ENCODE measurements at regions not wholly inside any gene's neighbourhood (a gene's known extent, or its start where the extent isn't known, plus 50 kb on each side); places are given as distances from the start of the nearest gene placed in this dataset.
"Not testable (repeated sequence)": the region's sequence is repeated elsewhere in the genome, so short reads cannot be mapped to it uniquely, and the experiment has no call there.

DNA sequence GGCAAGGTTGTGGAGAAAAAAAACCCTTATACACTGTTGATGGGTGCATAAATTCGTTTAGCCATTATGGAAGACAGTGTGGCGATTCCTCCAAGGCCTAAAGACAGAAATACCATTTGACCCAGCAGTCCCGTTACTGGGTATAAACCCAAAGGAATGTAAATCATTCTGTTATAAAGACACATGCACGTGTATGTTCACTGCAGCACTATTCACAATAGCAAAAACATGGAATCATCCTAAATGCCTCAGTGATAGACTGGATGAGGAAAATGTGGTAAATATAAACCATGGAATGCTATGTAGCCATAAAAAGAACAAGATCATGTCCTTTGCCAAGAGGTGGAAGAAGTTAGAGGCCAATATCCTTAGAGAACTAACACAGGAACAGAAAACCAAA, 119.9 kb upstream of the PRR16 start:
- DNase-seq (ENCODE audit: low spot score): no peak

DNA sequence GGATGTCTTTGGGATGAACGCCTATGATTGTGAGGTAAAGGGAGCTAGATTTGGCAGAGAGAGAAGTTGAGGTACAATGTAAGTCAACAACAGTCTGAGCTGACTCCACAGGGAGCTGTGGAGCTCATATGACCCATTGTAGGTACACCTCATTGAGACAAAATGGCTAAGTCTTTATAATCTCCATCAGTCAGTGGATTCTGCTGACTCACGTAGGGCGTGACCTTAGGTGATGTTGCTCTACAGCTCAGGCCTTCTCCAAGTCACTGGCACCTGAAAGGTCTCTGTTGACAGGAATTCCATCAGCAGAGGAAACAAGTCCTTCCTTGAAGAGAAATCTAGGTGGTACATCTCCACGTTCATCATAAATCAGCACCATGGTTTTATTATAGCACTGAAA, 118.2 kb upstream of the PRR16 start:
- DNase-seq (ENCODE audit: low spot score): no peak

DNA sequence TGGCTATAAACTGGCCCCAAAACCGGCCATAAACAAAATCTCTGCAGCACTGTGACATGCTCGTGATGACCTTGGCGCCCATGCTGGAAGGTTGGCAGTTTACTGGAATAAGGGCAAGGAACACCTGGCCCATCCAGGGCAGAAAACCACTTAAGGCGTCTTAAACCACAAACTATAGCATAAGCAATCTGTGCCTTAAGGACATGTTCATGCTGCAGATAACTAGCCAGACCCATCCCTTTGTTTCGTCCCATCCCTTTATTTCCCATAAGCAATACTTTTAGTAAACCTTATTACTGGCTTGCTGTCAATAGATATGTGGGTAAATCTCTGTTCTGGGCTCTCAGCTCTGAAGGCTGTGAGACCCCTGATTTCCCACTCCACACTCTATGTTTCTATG, 113.0 kb upstream of the PRR16 start:
- DNase-seq (ENCODE audit: low spot score): not testable (repeated sequence)

DNA sequence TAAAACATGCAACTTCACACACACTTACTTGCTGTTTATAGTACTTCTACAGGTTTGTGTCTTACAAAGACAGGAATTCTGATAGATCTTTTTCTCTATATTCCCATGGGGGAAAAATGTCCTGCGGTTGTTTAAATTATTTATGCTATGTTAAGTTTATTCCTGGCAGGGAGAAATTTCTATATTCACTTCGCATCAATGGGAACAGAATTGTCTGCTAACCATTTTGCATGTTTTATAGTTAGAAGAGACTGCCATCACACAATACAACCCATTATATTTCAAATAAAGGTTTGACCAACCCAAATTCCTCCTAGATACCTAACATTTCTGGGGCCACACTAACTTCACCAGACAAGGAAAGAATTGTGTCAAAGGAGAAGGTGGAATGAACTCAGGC, 110.0 kb upstream of the PRR16 start:
- DNase-seq (ENCODE audit: low spot score): no peak

DNA sequence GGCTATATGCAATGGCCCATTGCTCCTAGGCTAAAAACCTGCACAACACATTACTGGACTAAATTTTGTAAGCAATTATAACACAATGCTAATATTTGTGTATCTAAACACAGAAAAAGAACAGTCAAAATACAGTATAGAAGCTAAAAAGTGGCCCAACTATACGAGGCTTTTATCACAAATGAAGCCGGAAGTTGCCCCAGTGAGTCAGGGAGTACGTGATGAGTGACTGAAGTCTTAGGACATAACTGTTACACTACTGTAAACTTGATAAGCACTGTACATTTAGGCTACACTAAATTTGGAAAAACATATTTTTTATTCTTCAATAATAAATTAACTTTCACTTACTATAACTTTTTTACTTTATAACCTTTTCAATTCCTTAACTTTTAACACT, 105.2 kb upstream of the PRR16 start:
- DNase-seq (ENCODE audit: low spot score): no peak

DNA sequence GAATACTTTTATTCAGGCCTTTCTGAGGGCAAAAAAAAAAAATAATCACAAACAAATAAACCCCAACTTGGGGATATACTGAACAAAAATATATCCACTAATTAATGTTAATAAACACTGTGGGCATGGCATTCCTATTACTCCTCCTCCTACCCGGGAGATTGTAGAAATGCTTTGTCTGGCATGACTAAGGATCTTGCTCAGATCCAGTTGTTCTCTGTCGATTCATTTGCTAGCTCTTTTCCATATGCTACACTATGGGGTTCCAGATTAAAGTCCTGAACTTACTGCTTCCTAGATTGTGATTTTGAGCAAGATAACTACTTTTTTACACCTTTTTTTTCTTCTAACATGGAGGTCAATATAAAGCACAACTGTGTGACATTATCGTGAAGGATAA, 102.2 kb upstream of the PRR16 start:
- DNase-seq (ENCODE audit: low spot score): no peak

DNA sequence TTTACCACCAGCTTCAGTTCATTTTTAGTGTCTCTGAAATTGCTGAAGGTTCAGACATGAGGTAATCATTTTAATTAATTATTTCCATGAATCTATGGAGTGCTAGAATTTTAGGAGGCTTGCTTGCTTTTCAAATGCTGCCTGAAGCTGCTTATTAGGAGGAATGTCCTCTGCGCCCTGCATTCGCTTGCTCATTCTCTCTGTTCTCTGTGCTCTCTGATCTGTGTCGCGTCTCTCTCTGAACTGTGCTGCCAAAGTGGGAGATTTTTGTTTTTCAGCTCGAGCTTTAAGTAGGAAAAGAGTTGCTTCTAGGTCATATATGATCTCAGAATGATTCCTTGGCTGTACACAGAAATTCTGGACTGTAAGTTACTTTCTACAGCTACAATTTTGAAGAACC, 101.7 kb upstream of the PRR16 start:
- DNase-seq (ENCODE audit: low spot score): no peak

DNA sequence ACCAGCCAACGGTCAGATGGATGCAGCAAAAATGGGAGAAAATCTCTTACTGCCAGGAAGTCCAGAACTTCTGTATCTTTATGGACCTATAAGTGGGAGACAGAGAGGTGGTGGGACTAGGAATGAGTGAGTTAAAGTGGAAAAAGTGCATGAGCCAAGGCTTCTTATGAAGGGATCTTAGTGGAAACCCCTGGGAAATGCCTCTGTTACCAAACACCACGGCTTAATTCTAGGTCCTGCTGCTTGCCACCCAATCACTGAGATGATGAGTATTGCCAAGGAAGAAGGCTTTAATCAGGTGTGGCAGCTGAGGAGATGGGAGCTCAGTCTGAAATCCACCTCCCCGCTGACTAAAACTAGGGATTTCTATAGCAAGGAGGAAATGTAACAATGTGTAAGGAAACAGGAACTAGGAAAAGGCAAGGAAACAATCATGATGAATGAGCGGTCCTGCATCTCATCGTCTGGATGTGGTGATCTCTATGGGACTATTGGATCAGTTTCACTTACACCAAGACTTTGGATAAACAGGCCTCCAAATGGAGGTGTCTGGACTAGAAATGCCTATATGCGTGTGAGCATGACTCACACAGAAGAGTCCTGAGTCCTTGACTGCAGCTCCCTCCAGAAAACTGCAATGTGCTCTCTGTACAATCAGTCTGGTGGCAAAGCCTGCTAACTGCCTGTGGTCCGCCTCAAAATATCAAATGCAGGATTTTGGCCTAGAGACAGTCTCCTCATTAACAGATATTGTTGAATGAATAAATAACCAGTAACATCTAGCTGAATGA, 98.2 kb upstream of the PRR16 start:
- no peak for DNase-seq (ENCODE audit: low spot score)

DNA sequence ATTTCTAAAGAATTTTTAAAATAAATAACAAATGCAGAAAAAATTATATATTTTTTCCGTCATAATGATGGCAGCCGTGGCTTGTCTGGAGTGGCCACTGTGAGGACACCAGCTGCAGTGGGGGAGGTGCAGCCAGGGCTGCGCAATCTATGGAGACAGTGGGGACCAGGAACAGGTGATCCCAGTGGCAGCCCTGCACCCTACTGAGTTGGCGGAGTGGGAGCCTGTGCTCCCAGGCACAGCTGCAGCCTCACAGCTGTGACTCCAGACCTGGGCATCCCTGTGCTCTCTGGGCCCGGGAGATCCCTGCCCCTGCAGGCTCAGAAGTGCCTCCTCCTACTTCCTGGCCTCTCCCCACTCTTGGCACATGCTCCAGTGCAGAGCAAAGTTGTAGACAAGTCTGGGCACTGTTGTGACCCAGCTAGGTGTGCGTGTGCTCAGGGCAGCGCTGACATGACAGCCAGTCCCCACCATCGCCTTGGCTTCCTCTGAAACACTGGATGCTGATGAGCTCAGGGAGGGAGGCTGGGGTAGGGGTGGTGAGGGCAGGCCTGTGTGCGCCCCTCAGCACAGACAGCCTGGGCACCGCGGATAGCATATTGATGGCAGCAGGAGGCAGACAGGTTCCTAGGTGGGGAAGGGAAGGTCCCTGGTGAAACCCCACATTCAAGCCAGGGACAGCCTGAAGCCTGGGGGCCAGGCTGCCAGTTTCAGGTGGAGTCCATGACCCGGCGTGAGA, 96.0 kb upstream of the PRR16 start:
- no peak for DNase-seq (ENCODE audit: low spot score)

DNA sequence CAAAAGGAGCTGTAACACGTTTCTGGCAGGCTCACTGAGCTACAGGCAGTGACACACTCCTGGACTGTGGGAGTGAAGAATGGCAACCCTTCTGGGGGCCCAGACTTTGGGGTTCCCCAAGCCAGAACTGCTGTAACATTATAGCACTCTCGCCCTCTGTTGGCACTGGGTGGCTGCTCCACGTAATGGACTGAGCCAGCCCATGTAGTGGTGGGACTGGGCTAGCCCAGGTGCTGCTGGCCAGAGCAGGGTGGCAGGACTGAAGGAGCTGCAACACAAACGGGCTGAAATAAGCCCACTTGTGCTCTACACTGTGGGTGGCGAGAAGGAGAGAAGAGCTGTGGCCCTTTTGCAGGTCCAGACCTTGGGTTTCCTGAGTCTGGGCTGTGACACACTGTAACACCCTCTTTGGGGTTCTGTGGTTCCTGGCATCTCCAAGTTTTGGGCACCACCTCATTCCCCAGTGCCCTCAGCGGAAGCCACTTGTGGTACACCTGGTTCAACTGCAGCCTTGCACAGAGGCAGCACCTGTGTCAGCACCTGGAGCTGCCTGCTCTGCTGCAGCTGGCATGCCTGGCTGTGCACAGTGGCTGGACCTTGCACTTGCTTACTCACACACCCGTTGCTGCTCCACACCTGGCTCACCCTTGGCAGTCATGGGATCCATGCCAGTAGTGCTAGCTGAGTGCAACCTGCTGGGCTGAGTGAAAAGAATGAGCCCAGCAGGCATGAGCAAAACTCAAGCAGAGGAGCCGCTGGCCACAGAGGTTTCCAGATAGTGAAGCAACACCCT, 95.0 kb upstream of the PRR16 start:
- DNase-seq (ENCODE audit: low spot score): no peak

DNA sequence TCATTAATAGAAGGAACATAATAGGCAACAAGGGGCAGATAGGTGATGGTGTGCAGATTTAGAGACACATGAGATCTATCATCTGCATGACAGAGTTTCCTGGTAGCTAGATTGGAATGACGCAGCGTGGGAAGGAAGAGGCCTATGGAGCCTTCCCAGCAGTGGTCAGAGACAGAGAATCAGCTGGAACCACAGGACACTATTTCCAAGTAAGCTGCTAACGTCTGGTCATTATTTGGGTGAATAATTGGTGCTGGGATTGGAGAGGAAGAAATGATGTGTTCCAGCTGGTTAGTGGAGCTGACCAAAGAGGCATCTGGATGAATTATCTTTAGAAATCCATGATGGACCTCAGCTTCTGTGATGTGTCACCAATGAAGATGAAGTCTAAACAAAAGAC, 91.2 kb upstream of the PRR16 start:
- no peak for DNase-seq (ENCODE audit: low spot score)

DNA sequence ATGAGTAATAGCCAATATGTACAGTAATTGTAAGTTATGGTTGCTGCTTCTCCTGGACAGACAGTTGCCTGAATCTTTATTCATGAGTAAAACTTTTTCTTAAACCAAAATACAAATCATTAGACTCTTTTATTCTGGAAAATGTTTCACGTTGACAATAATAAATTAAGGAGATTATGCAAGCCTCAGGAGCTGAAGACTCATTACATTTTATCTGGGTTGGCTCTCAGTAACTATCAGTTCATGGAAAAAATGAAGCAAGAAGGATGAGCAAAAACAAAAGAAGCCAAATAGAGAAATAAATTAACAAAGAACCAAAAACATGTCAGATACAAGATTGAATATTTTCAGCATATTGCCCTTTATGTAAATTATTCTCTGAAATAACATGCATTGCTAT, 88.9 kb upstream of the PRR16 start:
- DNase-seq (ENCODE audit: low spot score): peak; percentile 33

DNA sequence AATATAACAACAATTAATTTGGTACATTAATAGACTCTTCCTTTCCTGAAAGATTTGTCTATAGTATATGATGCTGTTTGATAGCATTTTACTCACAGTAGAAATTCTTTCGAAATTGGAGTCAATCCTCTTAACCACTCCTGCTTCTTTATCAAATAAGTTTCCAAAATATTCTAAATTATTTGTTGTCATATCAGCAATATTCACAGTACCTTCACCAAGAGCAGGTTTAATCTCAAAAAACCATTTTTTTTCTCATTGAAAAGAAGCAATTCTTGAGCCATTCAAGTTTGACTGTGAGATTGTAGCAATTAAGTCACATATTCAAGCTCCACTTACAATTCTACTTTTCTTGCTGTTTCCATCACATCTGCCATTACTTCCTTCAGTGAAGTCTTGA, 83.5 kb upstream of the PRR16 start:
- no peak for DNase-seq (ENCODE audit: low spot score)

DNA sequence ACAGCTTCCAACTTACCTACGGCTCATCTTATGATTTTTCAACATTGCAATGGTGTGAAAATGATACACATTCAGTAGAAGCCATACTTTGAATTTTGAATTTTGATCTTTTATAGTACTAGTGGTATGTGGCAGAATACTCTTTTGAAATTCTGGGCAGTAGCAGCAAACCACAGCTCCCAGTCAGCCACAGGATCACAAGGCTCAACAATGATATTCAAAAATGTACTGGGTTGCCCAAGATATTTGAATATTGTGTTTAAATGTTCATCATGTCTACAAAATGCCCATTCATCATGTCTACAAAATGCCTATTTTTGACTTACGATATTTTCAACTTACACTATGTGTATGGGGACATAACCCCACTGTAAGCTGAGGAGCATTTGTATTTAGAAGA, 81.3 kb upstream of the PRR16 start:
- peak; percentile 27 for DNase-seq (ENCODE audit: low spot score)

DNA sequence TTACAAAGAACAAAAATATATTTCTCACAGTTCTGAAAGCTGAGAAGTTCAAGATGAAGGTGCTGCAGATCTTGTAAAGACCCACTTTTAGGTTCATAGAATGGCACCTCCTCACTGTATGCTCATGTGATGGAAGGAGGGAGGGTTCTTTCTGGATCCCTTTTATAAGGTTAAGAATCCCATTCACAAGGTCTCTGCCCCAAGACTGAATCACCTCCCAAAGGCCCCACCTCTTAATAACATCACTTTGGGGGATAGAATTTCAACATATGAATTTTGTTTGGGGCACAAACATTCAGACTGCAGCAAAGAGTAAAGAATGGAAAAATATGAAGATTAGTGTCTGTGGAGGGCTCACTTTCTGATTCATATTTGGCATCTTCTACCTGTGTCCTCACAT, 77.1 kb upstream of the PRR16 start:
- DNase-seq (ENCODE audit: low spot score): no peak

DNA sequence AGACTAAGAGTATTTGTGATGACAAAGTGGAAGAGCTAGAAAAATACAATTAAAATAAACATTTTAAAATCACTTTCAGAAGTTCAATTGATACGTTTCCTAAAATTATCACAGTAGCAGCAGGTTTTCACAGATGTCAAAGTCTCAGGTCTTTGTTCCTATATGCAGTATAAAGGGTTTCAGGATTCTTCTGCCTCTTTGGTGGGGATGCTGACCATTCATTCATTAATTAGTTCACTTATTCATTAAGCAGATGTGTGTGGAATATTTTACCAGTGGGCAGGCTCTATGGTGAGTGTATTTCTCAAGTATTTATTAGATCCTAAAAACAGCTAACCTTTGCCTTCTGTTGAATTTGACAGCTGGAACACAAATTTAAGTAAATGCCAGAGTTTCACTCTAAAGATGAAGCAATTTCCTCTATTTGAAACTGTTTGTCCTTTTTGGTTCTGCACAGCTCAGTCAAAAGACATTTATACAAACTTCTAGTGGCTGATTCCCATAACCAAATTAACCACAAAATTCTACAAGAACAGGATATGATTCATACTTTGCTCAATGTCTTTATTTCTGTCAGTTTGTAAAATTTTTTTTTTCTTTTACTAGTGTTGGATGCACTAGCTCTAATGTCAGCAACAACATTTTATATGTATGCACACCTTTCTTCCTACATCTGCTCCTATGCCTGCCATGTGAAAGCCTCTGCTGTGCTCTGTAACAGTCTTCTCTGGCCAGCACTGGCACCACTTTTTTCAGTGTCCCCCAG, 75.9 kb upstream of the PRR16 start:
- peak; percentile 76 for DNase-seq (ENCODE audit: low spot score)

DNA sequence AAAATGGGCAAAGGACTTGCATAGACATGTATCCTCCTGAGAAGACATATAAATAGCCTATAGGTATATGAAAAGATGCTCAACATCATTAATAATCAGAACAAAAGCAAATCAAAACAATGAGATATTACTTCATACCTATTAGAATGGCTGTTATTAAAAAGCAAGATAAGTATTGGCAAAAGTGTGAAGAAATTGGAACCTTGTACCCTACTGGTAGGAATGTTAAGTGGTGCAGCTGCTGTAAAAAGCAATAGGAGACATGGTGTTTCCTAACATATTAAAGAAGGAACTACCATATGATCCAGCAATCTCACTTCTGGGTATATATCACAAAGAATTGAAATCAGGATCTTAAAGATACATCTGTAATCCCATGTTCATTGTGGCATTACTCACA, 69.8 kb upstream of the PRR16 start:
- no peak for DNase-seq (ENCODE audit: low spot score)

DNA sequence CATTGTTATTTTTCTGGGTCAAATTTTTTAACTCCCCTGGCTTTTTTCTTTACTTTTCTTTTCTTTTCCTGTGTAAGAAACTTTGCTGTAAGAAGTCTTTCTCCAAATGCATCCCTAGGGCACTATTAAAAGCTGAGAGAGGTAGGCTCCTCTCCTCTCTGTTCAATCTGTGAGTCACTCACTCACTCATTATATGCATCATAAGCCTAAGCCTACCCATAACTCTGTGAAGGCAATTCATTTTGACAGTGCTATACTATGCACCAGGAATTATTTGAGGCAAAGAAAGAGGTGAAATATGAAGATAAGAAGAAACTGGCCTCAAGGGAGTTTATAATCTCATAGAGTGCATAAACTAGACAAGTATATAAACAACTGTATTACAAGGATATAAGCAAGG, 67.9 kb upstream of the PRR16 start:
- peak; percentile 26 for DNase-seq (ENCODE audit: low spot score)

DNA sequence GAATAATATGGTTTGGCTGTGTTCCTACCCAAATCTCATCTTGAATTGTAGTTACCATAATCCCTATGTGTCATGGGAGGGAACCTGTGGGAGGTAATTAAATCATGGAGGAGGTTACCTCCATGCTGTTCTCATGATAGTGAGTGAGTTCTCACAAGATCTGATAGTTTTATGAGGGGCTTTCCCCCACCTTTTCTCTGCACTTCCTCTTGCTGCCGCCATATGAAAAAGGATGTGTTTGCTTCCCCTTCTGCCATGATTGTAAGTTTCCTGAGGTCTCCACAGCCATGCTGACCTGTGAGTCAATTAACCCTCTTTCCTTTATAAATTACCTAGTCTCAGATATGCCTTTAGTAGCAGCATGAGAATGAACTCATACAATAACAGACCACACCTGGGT, 63.7 kb upstream of the PRR16 start:
- no peak for DNase-seq (ENCODE audit: low spot score)

DNA sequence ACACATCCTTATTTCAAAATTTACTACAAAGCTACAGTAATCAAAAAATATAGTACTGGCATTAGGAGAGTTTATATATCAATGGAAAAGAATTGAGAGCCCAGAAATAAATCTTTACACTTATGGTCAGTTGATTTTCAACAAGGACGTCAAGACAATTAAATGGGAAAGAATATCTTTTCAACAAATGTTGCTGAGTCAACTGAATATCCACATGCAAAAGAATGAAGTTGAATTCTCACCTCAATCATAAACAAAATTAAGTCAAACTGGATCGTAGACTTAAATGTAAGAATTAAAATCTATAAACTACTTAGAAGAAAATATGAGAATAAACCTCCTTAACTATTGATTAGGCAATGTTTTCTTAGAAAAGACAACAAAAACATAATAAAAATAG, 61.5 kb upstream of the PRR16 start:
- no peak for DNase-seq (ENCODE audit: low spot score)

DNA sequence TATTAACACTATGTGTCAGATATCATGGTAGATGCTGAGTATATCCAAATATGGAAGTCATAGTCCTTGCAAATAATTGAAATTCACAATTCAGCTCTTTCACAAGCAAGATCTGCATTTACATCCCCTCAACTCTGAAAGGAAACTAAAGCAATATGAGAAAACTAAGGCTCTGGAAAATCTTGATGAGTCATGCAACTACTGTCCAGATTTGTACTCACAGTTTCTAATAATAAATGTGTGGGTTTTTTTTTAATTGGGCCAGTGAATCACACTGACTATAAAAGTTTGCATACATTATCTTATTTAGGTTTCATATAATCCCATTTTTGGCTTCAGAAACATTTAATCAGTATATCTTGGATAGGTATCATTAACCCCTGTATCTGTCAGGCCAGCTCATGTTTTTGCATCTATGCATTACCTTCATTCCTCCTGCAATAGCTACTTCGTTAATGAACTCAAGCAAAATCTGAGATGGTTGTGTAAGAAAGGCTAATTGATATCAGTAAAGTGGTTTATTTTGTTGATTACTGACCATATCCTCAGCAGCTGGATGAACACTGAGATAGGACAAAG, 58.7 kb upstream of the PRR16 start:
- peak; percentile 51 for DNase-seq (ENCODE audit: low spot score)

DNA sequence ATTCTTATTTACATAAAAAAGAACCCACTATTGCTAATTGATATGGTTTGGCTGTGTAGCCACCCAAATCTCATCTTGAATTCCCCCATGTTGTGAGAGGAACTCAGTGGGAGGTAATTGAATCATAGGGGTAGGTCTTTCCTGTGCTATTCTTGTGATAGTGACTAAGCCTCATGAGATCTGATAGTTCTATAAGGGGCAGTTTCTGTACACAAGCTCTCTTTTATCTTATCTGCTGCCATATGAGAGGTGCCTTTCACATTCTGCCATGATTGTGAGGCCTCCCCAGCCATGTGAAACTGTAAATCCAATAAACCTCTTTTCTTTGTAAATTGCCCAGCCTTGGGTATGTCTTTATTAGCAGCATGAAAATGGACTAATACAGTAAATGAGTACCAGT, 58.2 kb upstream of the PRR16 start:
- no peak for DNase-seq (ENCODE audit: low spot score)
